HG03039 (cell line): ENCODE measurements at regions not wholly inside any gene's neighbourhood (a gene's known extent, or its start where the extent isn't known, plus 50 kb on each side); places are given as distances from the start of the nearest gene placed in this dataset.
A peak's percentile ranks its signal among the peaks of the same experiment; 100 is the strongest.

Experiments
- ATAC-seq: cut with Tn5 transposase; IDR thresholded peaks from one replicate; pipeline ENCODE4 v1.9.1; 2021; ENCODE audit warnings: mild to moderate bottlenecking, moderate library complexity; ENCODE audit not compliant: unreplicated experiment

GRCh38 chr20:12860619-12861247 is 148.0 kb upstream of the SPTLC3 start:
- no peak for ATAC-seq

- no peak for ATAC-seq
These were observed 139.1 kb upstream of the SPTLC3 start for GRCh38 chr20:12869669-12870068.

DNA sequence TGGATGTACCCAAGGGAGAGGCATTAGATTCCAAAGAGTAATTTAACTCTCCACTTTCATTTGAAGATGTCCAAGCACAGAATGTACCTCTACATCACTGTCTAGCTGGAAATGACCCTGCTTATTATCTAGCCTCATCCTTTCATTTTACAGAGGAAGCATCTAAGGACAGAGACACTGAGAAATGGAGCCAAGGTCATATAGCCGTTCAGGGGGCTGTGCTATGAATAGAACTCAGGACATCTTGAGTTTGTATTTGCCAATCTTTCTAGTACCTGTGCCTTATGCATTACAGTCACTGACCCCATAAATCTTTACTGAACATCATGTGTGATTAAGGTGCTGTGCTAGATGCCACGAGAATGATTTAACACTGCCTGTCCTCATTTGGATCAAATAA is 138.2 kb upstream of the SPTLC3 start:
- no peak for ATAC-seq

DNA sequence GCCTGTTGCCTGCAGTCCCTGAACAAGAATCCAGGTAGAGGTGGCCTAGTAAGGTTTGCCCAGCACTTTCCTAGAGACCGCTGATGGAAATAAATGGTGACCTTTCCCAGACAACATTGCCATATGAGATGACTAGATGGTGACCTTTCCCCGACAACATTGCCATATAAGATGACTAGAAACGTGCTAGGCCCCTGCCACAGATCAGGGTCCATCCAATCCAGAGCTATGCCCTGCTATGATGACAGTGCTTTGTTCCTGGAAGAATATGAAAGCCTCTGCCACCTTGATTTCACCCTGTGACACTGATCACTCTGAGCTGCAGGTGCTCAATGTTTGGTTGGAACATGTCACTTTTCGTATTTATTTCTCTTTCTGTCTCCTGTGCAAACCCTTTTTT is 133.8 kb upstream of the SPTLC3 start:
- no peak for ATAC-seq

GRCh38 chr20:12875510-12875909 is 133.3 kb upstream of the SPTLC3 start:
- ATAC-seq, result no peak

DNA sequence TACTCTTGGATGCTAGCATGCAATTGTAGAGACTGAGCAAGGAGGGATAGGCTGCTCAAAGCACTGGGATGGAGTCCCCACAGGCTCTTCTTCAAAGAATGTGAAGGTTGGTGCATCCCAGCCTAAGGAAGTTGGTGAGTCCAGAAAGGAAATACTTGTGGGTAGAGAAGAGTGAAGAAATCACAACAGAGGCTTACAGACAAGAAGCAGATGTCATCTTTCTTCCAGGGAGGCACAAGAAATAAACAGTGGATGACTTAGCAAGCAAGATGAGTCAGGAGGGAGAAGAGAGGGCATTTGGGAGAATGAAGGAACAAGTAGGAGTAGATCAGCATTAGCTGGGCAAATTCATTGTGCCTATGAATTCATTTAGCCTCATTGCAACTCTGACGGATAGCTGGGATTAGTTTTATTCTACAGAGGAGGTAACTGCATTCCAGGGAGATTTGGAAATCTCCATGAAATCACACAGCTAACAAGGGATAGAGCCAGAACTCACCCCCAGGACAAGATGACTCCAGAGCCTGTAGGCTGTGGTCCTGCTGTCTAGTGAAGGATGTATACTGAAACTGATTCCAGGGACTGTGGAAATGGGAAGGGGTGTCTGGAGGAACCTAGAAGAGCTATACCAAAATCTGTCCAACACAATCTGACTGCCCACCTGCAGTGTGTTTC is 125.8 kb upstream of the SPTLC3 start:
- ATAC-seq, result no peak

DNA sequence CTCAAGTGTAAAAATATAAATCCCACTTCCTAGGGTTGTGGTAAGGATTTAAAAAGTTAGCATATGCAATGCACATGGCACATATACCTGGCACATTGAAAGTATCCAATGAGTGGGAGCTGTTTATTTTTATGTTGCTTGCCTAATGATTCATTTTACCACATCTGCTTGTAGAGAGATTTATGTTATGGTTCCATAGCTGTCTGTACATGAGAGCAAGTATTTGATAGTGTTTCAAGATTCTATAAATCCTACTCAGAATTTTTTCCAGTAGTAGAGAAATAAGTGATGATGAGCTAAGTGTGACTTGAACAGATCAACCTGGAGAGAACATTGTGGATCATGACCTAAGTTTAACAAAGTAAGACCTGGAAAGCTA is 125.3 kb upstream of the SPTLC3 start:
- ATAC-seq, result no peak

DNA sequence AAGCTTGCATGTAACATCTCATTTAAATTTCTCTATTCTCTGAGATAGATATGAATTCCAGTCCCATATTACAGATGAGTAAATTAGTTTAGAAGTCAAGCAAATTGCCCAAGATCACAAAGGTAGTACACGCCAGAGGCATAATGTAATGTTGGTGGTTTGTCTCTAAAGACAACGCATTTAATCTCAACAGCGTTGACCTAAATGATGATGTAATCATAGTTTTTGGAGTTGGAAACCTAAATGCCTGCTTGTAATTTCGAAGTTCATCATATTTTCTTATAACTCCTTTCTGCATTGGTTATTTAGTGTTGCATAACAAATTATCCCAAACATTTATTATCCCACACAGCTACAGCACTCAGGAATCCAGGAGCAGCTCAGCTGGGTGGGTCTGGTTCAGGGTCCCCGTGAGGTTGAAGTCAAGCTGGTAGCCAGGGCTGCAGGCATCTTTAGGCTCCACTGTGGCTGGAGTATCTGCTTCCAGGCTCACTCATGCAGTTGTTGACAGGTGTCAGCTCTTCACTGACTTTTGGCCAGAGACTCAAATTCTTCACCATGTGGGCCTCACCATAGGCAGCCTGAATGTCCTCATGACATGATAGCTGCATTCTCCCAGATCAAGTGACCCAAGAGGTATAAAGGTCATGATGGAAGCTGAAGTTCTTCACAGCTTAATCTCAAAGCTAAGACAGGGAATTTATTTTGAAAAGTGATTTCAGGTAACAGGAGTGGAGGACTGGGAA is 122.0 kb upstream of the SPTLC3 start:
- no peak for ATAC-seq

- ATAC-seq, result no peak
These were observed 117.1 kb upstream of the SPTLC3 start for GRCh38 chr20:12891643-12892042.

GRCh38 chr20:12893019-12893418 is 115.8 kb upstream of the SPTLC3 start:
- no peak for ATAC-seq

DNA sequence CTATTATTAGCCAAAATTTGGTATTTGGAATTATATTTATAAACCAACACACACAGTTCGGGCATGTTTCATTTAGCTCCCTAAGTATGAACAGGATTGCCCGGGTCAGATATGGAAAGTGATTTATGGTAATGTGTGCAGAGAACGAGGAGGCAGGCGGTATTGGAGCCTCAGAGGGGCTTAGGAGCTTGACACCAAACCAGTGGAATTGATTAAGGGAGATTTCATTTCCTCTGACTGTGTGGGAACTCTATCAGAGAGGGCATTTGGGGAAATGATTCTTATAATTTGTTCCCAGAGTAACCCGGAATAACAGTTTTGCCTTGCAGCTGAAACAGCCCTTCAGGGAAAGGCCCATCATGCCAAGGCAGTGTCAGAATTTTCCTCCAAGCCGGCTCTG is 115.1 kb upstream of the SPTLC3 start:
- ATAC-seq, result no peak

GRCh38 chr20:12894089-12894488 is 114.7 kb upstream of the SPTLC3 start:
- no peak for ATAC-seq

DNA sequence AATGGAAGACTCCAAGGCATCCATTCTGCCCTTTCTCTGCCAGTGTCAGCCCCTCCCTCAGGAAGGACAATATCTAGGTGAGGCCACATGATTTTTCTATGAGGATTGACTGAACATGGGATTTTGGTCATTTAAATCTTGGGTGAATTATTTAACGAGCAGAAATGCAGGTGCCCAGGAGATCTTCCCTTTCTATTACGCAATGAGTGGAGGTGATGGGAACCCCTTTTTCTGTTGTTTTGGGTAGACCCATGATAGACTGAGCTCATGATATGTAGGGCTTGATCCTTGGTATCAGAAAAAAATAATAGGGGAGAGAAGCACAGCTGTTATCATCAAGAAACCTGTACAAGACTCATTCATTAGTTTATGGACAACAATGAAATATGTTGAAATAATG is 112.6 kb upstream of the SPTLC3 start:
- ATAC-seq, result no peak

GRCh38 chr20:12902992-12903391 is 105.8 kb upstream of the SPTLC3 start:
- no peak for ATAC-seq

GRCh38 chr20:12906361-12906760 is 102.4 kb upstream of the SPTLC3 start:
- no peak for ATAC-seq

DNA sequence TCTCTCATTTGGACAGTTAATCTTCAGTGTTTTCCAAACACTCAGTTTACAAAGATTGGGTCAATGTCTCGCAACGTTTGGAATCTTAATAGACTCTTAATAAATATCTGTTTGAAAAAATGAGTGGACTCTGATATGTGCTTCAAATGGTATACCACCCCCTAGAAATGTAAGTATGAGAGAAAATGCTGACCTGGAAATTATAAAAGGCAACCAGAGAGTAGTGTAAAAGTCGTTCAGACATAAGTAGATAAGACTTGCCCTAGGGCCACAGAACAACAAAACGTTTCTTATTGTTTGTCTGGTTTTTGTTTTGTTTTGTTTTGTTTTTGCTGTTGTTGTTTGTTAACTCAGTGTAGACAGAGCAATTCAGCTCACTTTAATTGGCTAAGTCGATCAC is 97.4 kb upstream of the SPTLC3 start:
- ATAC-seq, result no peak

DNA sequence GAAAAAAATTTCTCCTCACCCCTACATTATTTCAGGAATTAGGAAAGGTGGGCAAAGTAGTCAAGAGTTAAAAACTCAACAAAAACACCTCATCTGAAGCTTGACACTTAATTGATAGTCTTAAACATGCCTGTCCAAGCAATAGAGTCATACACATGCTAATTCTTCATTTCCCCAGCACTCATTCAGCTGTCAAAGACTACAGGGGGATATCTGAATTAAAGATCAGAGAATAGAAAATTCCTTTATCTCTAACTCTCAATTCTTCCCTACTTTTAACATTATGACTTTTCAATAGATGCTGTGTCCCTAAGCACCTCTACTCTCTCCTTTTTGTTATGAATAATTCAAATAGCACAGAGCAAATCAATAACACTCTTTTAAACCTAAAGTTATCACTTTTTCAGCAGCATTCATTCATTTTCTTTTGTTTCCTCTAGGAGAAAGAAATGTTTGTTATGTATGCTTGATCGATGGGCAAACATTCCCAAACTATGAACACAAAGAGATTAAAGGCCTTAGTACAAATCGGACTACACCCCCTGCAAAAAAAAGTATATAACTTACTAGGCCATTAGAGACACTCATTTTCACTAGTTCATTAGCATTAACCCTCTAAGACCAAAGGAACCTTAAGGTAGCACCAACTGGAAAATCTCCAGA is 94.9 kb upstream of the SPTLC3 start:
- no peak for ATAC-seq

DNA sequence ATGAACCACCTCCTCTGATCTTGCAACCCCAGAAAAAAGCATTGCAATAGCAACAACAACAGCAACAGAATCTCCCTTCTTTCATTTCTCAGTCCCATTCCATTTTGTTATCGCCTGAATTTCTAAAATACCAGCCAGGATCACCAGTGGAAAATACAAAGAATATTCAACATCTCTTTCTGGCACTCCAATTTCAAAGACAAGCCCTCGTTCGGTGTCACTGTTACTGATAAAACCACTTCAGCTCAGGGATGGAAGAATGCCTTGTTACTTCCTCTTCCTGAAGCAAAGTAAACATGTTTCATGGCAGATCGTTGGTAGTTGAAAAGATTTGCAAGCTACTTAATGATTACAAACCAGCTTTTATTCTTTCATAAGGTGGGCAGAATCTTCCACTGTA is 94.0 kb upstream of the SPTLC3 start:
- ATAC-seq, result no peak

GRCh38 chr20:12916699-12917098 is 92.1 kb upstream of the SPTLC3 start:
- ATAC-seq, result no peak

DNA sequence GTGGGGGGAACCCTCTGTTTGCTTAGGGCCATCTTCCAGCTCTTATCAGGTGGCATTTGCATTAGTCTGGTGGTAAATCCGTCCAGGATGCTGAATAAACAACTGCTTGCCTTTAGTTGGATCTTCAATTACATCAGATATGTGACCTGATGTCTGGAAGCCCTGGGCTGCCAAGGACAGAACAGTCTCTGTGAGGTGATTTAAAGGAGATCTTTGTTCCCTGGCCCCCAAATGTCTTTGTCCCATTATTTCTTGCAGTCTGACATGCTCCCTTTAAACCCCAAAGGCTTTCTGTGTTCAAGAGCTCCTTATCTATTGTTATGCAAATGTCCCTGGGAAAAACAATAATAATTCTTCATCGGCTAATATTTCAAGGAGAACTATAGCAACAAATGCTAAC is 84.6 kb upstream of the SPTLC3 start:
- no peak for ATAC-seq

GRCh38 chr20:12925210-12925755 is 83.5 kb upstream of the SPTLC3 start:
- ATAC-seq, result peak; percentile 83
